Right atrium auricular region (tissue), 2 donors: ENCODE measurements at regions not wholly inside any gene's neighbourhood (a gene's known extent, or its start where the extent isn't known, plus 50 kb on each side); places are given as distances from the start of the nearest gene placed in this dataset.
A peak's percentile ranks its signal among the peaks of the same experiment; 100 is the strongest.

ENCODE experiments used
- DNase-seq: peaks from one replicate; pipeline ENCODE4 v3.0.0-alpha.2; 2019; ENCODE audit warnings: low spot score
- H3K27ac ChIP-seq, 2 donors: fragments of 200-600 bp; sonication (generic); 1 replicate in 1 of 2; 2 replicates in 1 of 2; pipeline ENCODE4 v1.5.1; 2016 to 2019
- H3K27me3 ChIP-seq, 2 donors: fragments of 200-600 bp; sonication (generic); one replicate each; pipeline versions ENCODE4 v1.5.1 to v1.6.0; 2017 to 2019
- H3K36me3 ChIP-seq: fragments of 200-600 bp; sonication (generic); one replicate; pipeline ENCODE4 v1.5.1; 2016
- H3K4me1 ChIP-seq, 2 donors: fragments of 200-600 bp; sonication (generic); one replicate each; pipeline versions ENCODE4 v1.5.1 to v1.6.0; 2017 to 2019
- H3K4me3 ChIP-seq, 2 donors: fragments of 200-600 bp; sonication (generic); 1 replicate in 1 of 2; 2 replicates in 1 of 2; pipeline ENCODE4 v1.5.1; 2017 to 2019; ENCODE audit warnings: mild to moderate bottlenecking in 1 of 2, moderate library complexity in 1 of 2
- H3K9me3 ChIP-seq, 2 donors: fragments of 200-600 bp; sonication (generic); one replicate each; pipeline ENCODE4 v1.5.1; 2019
- CTCF ChIP-seq, 2 donors: fragments of 200-600 bp; sonication (generic); IDR thresholded peaks; one replicate each; pipeline ENCODE4 v1.5.1; 2019; ENCODE audit warnings: antibody characterized with exemption in 2 of 2

DNA sequence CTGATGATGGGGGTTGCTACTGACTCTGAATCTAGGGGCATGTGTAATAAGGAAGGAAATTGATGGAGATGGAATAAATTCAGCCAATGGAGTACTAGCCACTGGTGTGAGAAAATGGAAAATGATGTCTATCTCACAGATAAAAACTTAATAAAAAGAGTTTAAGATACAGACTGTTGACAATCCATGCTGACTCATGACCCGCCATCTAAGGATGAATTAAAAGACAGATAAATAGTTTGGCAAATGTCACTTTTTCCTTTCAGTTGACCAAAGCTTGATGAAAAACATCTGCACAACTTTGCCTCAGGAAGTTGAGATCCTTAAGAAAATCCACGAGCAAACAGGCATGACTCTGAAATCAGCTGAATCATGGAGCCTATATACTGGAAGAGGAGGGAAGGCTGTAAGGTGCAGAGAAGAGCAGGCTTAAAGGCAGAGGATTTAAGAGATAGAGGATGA, 82.6 kb upstream of the BMP5 start:
- no peaks in the 10 kb centered on the region for H3K4me1 ChIP-seq
- H3K4me3 ChIP-seq, result no peak overlapping the region
- no peaks in the 10 kb centered on the region for H3K27me3 ChIP-seq
- no peak for TF ChIP-seq CTCF (IDR thresholded peaks at IDR 0.05)
- no peak overlapping the region for H3K27ac ChIP-seq
- no peaks in the 10 kb centered on the region for H3K36me3 ChIP-seq
- H3K9me3 ChIP-seq, result no peaks in the 10 kb centered on the region
- no peak for DNase-seq

DNA sequence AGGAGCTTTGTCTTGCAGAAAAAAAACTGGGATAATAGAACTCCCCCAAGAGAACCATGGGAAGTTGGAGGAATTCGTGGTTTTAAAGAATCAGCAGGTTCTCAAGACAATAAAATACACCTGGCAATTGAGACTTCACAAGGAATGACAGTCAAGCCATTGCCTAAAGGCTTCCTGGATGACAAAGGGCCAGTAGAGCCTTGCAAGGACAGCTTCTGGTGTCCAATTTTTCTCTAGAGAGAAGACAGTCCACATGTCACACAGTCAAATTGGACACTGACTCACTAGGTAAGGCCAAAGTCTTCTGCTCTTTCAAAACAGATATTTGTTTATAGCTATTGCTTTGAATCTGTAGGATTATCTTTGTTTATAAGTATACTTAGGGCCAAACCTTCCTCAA, 80.3 kb upstream of the BMP5 start:
- no peaks in the 10 kb centered on the region for H3K9me3 ChIP-seq
- no peaks in the 10 kb centered on the region for H3K27me3 ChIP-seq
- no peaks in the 10 kb centered on the region for H3K36me3 ChIP-seq
- H3K4me3 ChIP-seq, result no peak overlapping the region
- TF ChIP-seq CTCF (IDR thresholded peaks at IDR 0.05), result no peak
- no peak for DNase-seq
- no peaks in the 10 kb centered on the region for H3K4me1 ChIP-seq
- H3K27ac ChIP-seq, result no peak overlapping the region

DNA sequence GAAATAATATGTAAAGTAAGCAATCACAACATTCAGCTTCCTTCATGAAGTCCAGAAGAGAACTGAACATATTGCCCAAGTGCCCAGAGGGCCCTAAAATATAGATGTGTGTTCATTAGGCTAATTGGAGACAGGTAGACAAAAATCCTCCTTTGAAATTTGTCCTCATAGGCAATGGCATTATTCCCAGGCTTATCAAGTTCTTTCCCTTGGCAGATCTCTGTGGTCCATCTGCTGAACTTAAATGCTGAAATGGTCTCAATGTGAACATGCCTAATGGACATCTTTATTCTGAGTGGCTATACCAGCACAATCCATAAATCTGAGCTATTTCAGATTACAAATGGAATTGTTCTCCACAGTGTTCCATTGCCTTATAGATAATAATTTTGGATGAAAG, 79.0 kb upstream of the BMP5 start:
- TF ChIP-seq CTCF (IDR thresholded peaks at IDR 0.05), result no peak
- Histone ChIP-seq H3K36me3 (no peaks in the 10 kb centered on the region), H3K4me3 (no peak overlapping the region), H3K4me1 (no peaks in the 10 kb centered on the region), H3K9me3 (no peaks in the 10 kb centered on the region), H3K27me3 (no peaks in the 10 kb centered on the region), H3K27ac (no peak overlapping the region)
- no peak for DNase-seq

GRCh38 chr6:55953335-55953734, 77.9 kb upstream of the BMP5 start:
- Histone ChIP-seq H3K27ac (no peak overlapping the region), H3K4me1 (no peaks in the 10 kb centered on the region), H3K27me3 (no peaks in the 10 kb centered on the region), H3K4me3 (peak overlapping the region in 1 of 2 donors; percentile 18), H3K9me3 (no peaks in the 10 kb centered on the region), H3K36me3 (no peaks in the 10 kb centered on the region)
- peak in 1 of 2 donors; percentile 55 for TF ChIP-seq CTCF (IDR thresholded peaks at IDR 0.05)
- no peak for DNase-seq

DNA sequence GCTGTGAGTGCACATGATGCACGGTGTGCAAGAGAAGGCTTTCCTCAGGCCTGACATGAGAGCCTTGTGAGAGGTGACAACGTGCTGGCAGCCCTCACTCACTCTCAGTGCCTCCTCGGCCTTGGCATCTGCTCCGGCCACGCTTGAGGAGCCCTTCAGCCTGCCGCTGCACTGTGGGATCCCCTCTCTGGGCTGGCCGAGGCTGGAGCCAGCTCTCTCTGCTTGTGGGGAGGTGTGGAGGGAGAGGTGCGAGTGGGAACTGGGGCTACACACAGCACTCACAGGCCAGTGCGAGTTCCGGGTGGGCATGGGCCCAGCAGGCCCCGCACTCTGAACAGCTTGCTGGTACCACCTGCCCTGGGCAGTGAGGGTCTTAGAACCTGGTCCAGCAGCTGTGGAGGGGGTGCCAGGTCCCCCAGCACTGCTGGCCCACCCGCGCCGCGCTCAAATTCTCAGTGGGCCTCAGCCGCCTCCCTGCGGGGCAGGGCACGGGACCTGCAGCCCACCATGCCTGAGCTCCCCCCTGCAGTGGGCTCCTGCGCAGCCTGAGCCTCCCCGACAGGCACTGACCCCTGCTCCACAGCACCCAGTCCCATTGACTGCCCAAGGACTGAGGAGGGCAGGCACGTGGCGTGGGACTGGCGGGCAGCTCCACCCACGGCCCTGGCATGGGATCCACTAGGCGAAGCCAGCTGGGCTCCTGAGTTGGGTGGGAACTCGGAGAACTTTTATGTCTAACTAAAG, 74.9 kb upstream of the BMP5 start:
- no peak overlapping the region for H3K4me3 ChIP-seq
- H3K27ac ChIP-seq, result no peak overlapping the region
- DNase-seq, result no peak
- H3K36me3 ChIP-seq, result no peaks in the 10 kb centered on the region
- no peaks in the 10 kb centered on the region for H3K4me1 ChIP-seq
- no peak for TF ChIP-seq CTCF (IDR thresholded peaks at IDR 0.05)
- H3K27me3 ChIP-seq, result no peaks in the 10 kb centered on the region
- H3K9me3 ChIP-seq, result no peaks in the 10 kb centered on the region

- no peak for TF ChIP-seq CTCF (IDR thresholded peaks at IDR 0.05)
- H3K27ac ChIP-seq, result no peak overlapping the region
- H3K9me3 ChIP-seq, result no peaks in the 10 kb centered on the region
- no peaks in the 10 kb centered on the region for H3K27me3 ChIP-seq
- no peaks in the 10 kb centered on the region for H3K36me3 ChIP-seq
- H3K4me1 ChIP-seq, result no peaks in the 10 kb centered on the region
- no peak overlapping the region for H3K4me3 ChIP-seq
- no peak for DNase-seq
These were observed 67.9 kb upstream of the BMP5 start for GRCh38 chr6:55943329-55943728.
